ENCODE measurements at regions not wholly inside any gene's neighbourhood (a gene's known extent, or its start where the extent isn't known, plus 50 kb on each side); places are given as distances from the start of the nearest gene placed in this dataset.

DNA sequence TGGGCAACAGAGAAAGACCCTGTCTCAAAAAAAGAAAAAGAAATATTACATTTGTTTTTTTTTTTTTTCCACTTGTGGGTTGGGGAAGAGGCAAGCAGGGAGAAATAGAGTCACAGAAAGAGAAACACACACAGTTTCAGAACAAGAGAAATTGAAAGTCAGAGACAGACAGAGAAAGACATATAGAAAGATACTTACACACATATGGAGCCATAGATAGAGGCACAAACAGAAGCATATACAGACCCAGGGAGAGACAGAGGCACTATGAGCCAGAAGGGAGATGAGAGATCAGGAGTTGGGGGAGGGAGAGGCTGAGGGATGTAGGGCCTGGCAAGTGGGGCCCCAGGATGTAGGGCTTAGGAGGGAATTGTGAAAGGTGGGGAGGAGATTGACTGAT, 55.2 kb upstream of the GIMD1 start:
- Histone ChIP-seq H4K20me1 (ENCODE audit: control insufficient read depth, insufficient read depth, insufficient read length) (no peaks in the 10 kb centered on the region), H3K4me2 (ENCODE audit: insufficient read depth, insufficient read length, low read length) (no peak overlapping the region), H3K9ac (ENCODE audit: extremely low read depth, insufficient read length, low read length) (no peak overlapping the region), H3K23ac (ENCODE audit: insufficient read length, low read depth, low read length) (no peak overlapping the region), H2AK5ac (ENCODE audit: insufficient read length, low read length) (no peak overlapping the region), H4K5ac (ENCODE audit: insufficient read length, low read depth, low read length) (no peak overlapping the region), H3K14ac (ENCODE audit: insufficient read depth, low read length) (no peak overlapping the region), H3K79me1 (ENCODE audit: insufficient read depth, low read depth, low read length, poor library complexity, severe bottlenecking) (no peaks in the 10 kb centered on the region), H3K4me1 (ENCODE audit: insufficient read depth, low read length) (no peaks in the 10 kb centered on the region; the same call in 1 of the 2 replicates), H3K27ac (ENCODE audit: insufficient read length, low read depth, low read length) (no peak overlapping the region), H2BK120ac (ENCODE audit: low read depth, low read length, poor library complexity, severe bottlenecking) (no peak overlapping the region), H3K27me3 (ENCODE audit: insufficient read depth, low read length) (no peaks in the 10 kb centered on the region), H2BK15ac (ENCODE audit: low read depth, low read length) (no peak overlapping the region), H3K18ac (ENCODE audit: insufficient read length, low read depth, low read length) (no peak overlapping the region), H2AFZ (ENCODE audit: low read length) (no peak overlapping the region), H2BK5ac (ENCODE audit: insufficient read length, low read length) (no peak overlapping the region), H3K56ac (ENCODE audit: insufficient read length, low read depth, low read length) (no peak overlapping the region), H3K4ac (ENCODE audit: low read depth, low read length) (no peak overlapping the region), H3K23me2 (ENCODE audit: insufficient read length, low read depth, low read length, poor library complexity, severe bottlenecking) (no peaks in the 10 kb centered on the region), H3K79me2 (ENCODE audit: insufficient read depth, low read length) (no peaks in the 10 kb centered on the region), H4K8ac (replicated peaks; ENCODE audit: insufficient read length, low read depth, low read length) (no peak overlapping the region), H2BK12ac (ENCODE audit: insufficient read length, low read depth, low read length) (no peak overlapping the region), H3K9me3 (ENCODE audit: control insufficient read depth, low read depth, low read length) (no peaks in the 10 kb centered on the region), H3T11ph (ENCODE audit: low read length) (no peak overlapping the region), H4K91ac (ENCODE audit: insufficient read length, low read depth, low read length) (no peak overlapping the region), H2BK20ac (ENCODE audit: low read depth, low read length, poor library complexity, severe bottlenecking) (no peak overlapping the region)
- no peak for DNase-seq
- Mint-ChIP-seq H3K27me3 (ENCODE audit: low read depth) (no peaks in the 10 kb centered on the region), H3K36me3 (ENCODE audit: insufficient read depth in 1 of 3, low read depth in 3 of 3) (no peaks in the 10 kb centered on the region), H3K27ac (peak overlapping the region in 2 of 3 experiments; percentile 71 to 82; a peak in 3 of 7 replicates), H3K4me3 (no peak overlapping the region), H3K4me1 (peaks cover 0 to 10% of the 10 kb centered on the region in 2 experiments; a peak in 1 of 4 replicates), H3K9me3 (no peaks in the 10 kb centered on the region)
- TF ChIP-seq, protein P1, sequence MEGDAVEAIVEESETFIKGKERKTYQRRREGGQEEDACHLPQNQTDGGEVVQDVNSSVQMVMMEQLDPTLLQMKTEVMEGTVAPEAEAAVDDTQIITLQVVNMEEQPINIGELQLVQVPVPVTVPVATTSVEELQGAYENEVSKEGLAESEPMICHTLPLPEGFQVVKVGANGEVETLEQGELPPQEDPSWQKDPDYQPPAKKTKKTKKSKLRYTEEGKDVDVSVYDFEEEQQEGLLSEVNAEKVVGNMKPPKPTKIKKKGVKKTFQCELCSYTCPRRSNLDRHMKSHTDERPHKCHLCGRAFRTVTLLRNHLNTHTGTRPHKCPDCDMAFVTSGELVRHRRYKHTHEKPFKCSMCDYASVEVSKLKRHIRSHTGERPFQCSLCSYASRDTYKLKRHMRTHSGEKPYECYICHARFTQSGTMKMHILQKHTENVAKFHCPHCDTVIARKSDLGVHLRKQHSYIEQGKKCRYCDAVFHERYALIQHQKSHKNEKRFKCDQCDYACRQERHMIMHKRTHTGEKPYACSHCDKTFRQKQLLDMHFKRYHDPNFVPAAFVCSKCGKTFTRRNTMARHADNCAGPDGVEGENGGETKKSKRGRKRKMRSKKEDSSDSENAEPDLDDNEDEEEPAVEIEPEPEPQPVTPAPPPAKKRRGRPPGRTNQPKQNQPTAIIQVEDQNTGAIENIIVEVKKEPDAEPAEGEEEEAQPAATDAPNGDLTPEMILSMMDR (conservative IDR thresholded peaks at IDR 0.05) = no peak

Data from H9 (cell line).